ENCODE measurements at regions not wholly inside any gene's neighbourhood (a gene's known extent, or its start where the extent isn't known, plus 50 kb on each side); places are given as distances from the start of the nearest gene placed in this dataset.

DNA sequence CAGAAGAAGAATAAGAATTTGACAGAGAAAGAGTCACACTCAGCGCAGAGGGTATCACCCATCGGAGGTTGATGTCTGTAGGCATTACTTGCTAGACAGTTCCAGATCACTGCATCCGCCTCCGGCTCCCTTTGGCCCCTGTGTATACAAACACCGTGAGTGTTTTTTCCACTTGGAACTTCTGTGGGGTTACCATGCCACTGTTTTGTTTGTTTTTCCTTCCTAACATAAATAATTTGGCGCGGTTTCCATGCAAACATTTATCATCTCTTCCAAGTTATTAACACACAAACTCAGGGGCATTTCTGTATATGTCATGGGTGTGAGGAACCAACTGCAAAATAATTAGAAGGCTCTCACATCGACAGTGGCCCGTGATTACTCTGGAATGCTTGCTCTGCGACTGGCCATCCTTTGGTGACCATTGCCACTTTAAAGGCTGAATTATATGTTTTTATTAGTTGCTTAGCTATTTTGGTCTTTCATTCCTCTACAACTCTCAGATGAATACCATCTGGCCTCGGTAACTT lies 612.2 kb upstream of the MKI67 start:
- TF ChIP-seq CTCF (IDR thresholded peaks at IDR 0.05; ENCODE audit: low read depth, low read length, poor library complexity, severe bottlenecking) (no peak), EZH2phosphoT487 (IDR thresholded peaks at IDR 0.05; ENCODE audit: borderline replicate concordance, low read length) (no peak)
- Histone ChIP-seq H3K9me2 (replicated peaks; ENCODE audit: control insufficient read depth, low read length) (no peaks in the 10 kb centered on the region), H3K27me3 (ENCODE audit: control insufficient read depth, low read length) (no peaks in the 10 kb centered on the region), H3K4me1 (ENCODE audit: control insufficient read depth, low read length) (no peaks in the 10 kb centered on the region), H3K79me2 (ENCODE audit: control insufficient read depth, low read length) (no peaks in the 10 kb centered on the region), H3K4me3 (ENCODE audit: low read length) (no peak overlapping the region), H3K4me2 (ENCODE audit: low read length) (no peak overlapping the region), H3K9me3 (ENCODE audit: control insufficient read depth, insufficient read depth, low read length) (no peaks in the 10 kb centered on the region), H3K36me3 (ENCODE audit: control insufficient read depth, low read length) (no peaks in the 10 kb centered on the region), H4K20me1 (ENCODE audit: control insufficient read depth, insufficient read depth, low read depth, low read length) (no peaks in the 10 kb centered on the region), H3F3A (ENCODE audit: control insufficient read depth, insufficient read depth) (no peaks in the 10 kb centered on the region), H3K27ac (ENCODE audit: low read depth, low read length) (no peak overlapping the region)

- Histone ChIP-seq H3K4me2 (ENCODE audit: low read length) (no peak overlapping the region), H3K79me2 (ENCODE audit: control insufficient read depth, low read length) (no peaks in the 10 kb centered on the region), H3F3A (ENCODE audit: control insufficient read depth, insufficient read depth) (no peaks in the 10 kb centered on the region), H4K20me1 (ENCODE audit: control insufficient read depth, insufficient read depth, low read depth, low read length) (no peaks in the 10 kb centered on the region), H3K36me3 (ENCODE audit: control insufficient read depth, low read length) (no peaks in the 10 kb centered on the region), H3K27me3 (ENCODE audit: control insufficient read depth, low read length) (no peaks in the 10 kb centered on the region), H3K4me3 (ENCODE audit: low read length) (no peak overlapping the region), H3K9me3 (ENCODE audit: control insufficient read depth, insufficient read depth, low read length) (no peaks in the 10 kb centered on the region), H3K27ac (ENCODE audit: low read depth, low read length) (no peak overlapping the region), H3K4me1 (ENCODE audit: control insufficient read depth, low read length) (no peaks in the 10 kb centered on the region), H3K9me2 (replicated peaks; ENCODE audit: control insufficient read depth, low read length) (no peaks in the 10 kb centered on the region)
- no peak for TF ChIP-seq EZH2phosphoT487 (IDR thresholded peaks at IDR 0.05; ENCODE audit: borderline replicate concordance, low read length)
- TF ChIP-seq CTCF (IDR thresholded peaks at IDR 0.05; ENCODE audit: low read depth, low read length, poor library complexity, severe bottlenecking) = no peak
Observed at GRCh38 chr10:128739930-128740329, 613.7 kb upstream of the MKI67 start.

DNA sequence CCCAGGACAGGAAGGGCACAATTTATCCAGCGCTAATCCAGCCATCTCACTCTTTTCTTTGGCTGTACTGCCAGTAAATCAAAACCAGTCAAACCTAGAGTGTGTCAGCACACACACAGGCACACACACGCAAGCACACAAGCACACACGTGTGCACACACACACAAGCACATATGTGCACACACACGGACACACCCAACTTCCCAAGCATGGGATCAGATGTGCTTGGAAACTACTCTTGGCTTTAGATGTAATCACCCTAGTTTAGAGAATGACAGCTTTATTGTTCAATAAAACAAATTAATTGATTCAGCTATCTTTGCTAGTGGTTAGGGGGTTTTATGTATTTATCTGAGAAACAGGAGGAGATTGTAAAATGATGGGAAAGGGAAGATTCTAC lies 615.0 kb upstream of the MKI67 start:
- Histone ChIP-seq H4K20me1 (ENCODE audit: control insufficient read depth, insufficient read depth, low read depth, low read length) (no peaks in the 10 kb centered on the region), H3K4me1 (ENCODE audit: control insufficient read depth, low read length) (no peaks in the 10 kb centered on the region), H3K36me3 (ENCODE audit: control insufficient read depth, low read length) (no peaks in the 10 kb centered on the region), H3F3A (ENCODE audit: control insufficient read depth, insufficient read depth) (no peaks in the 10 kb centered on the region), H3K27ac (ENCODE audit: low read depth, low read length) (no peak overlapping the region), H3K27me3 (ENCODE audit: control insufficient read depth, low read length) (no peaks in the 10 kb centered on the region), H3K4me2 (ENCODE audit: low read length) (no peak overlapping the region), H3K9me3 (ENCODE audit: control insufficient read depth, insufficient read depth, low read length) (no peaks in the 10 kb centered on the region), H3K9me2 (replicated peaks; ENCODE audit: control insufficient read depth, low read length) (no peaks in the 10 kb centered on the region), H3K4me3 (ENCODE audit: low read length) (no peak overlapping the region), H3K79me2 (ENCODE audit: control insufficient read depth, low read length) (no peaks in the 10 kb centered on the region)
- TF ChIP-seq CTCF (IDR thresholded peaks at IDR 0.05; ENCODE audit: low read depth, low read length, poor library complexity, severe bottlenecking) (no peak), EZH2phosphoT487 (IDR thresholded peaks at IDR 0.05; ENCODE audit: borderline replicate concordance, low read length) (no peak)

All from DOHH2 (cell line).